Smooth muscle cell (in vitro differentiated cells): ENCODE measurements at regions not wholly inside any gene's neighbourhood (a gene's known extent, or its start where the extent isn't known, plus 50 kb on each side); places are given as distances from the start of the nearest gene placed in this dataset.
"Not testable (repeated sequence)": the region's sequence is repeated elsewhere in the genome, so short reads cannot be mapped to it uniquely, and the experiment has no call there.

Experiments used
- DNase-seq: peaks from one replicate; lab custom pipeline; 2025; ENCODE audit not compliant: unreplicated experiment; lab: John Stamatoyannopoulos, UW
- H2AFZ ChIP-seq: fragments of 200-600 bp; sonication (generic); 2 replicates; pipeline ENCODE4 v1.6.0; 2016; ENCODE audit warnings: antibody characterized with exemption, low read depth, mild to moderate bottlenecking
- H3F3A ChIP-seq: fragments of 200-600 bp; sonication (generic); 2 replicates; pipeline ENCODE4 v1.6.0; 2017; ENCODE audit warnings: antibody characterized with exemption, low read depth
- H3K27ac ChIP-seq: fragments of 200-600 bp; sonication (generic); 2 replicates; pipeline ENCODE4 v1.5.1; 2016; ENCODE audit warnings: low read depth, mild to moderate bottlenecking
- H3K27me3 ChIP-seq: fragments of 200-600 bp; sonication (generic); 2 replicates; pipeline ENCODE4 v1.6.1; 2016; ENCODE audit warnings: low read depth, mild to moderate bottlenecking
- H3K36me3 ChIP-seq: fragments of 200-600 bp; sonication (generic); 2 replicates; pipeline ENCODE4 v1.5.1; 2016; ENCODE audit warnings: low read depth
- H3K4me1 ChIP-seq: fragments of 200-600 bp; sonication (generic); 2 replicates; pipeline ENCODE4 v1.5.1; 2016; ENCODE audit warnings: low read depth
- H3K4me2 ChIP-seq: fragments of 200-600 bp; sonication (generic); 2 replicates; pipeline ENCODE4 v1.6.0; 2016; ENCODE audit warnings: mild to moderate bottlenecking
- H3K4me3 ChIP-seq: fragments of 200-600 bp; sonication (generic); 2 replicates; pipeline ENCODE4 v1.5.1; 2016; ENCODE audit warnings: mild to moderate bottlenecking
- H3K79me2 ChIP-seq: fragments of 200-600 bp; sonication (generic); 2 replicates; pipeline ENCODE4 v1.6.0; 2016; ENCODE audit warnings: low read depth, mild to moderate bottlenecking
- H3K9ac ChIP-seq: fragments of 200-600 bp; sonication (generic); 2 replicates; pipeline ENCODE4 v1.6.0; 2016; ENCODE audit warnings: low read depth
- H3K9me3 ChIP-seq: fragments of 200-600 bp; sonication (generic); replicated peaks from 2 replicates; pipeline ENCODE4 v1.5.1; 2016; ENCODE audit warnings: low read depth
- H4K20me1 ChIP-seq: fragments of 200-600 bp; sonication (generic); 2 replicates; pipeline ENCODE4 v1.6.0; 2016; ENCODE audit warnings: low read depth
- CTCF ChIP-seq: fragments of 200-600 bp; sonication (generic); IDR thresholded peaks from 2 replicates; pipeline ENCODE4 v1.5.1; 2017; ENCODE audit warnings: borderline replicate concordance, mild to moderate bottlenecking, antibody characterized with exemption; ENCODE audit not compliant: insufficient read depth, poor library complexity, severe bottlenecking
- WGBS: methylation state at CpG from one replicate; pipeline ENCODE4 v1.1.7; 2016; ENCODE audit warnings: low lambda C conversion rate; 5-methylcytosine and 5-hydroxymethylcytosine counted together

- no peak overlapping the region for H3K9ac ChIP-seq
- no peak for TF ChIP-seq CTCF
- no peak for DNase-seq
- H2AFZ ChIP-seq = no peak overlapping the region
- no peaks in the 10 kb centered on the region for H3K27me3 ChIP-seq
- no peak overlapping the region for H3K4me2 ChIP-seq
- H3K27ac ChIP-seq = no peak overlapping the region
- WGBS = 93% methylated on average over 3 of the region's 3 CpGs
- H3K4me3 ChIP-seq = no peak overlapping the region
- H4K20me1 ChIP-seq = no peaks in the 10 kb centered on the region
- peaks cover 24% of the 10 kb centered on the region for H3K4me1 ChIP-seq
- H3K36me3 ChIP-seq = no peaks in the 10 kb centered on the region
- peaks cover 17% of the 10 kb centered on the region for H3K79me2 ChIP-seq
- no peaks in the 10 kb centered on the region for H3F3A ChIP-seq
- H3K9me3 ChIP-seq = no peaks in the 10 kb centered on the region
Measured at GRCh38 chr7:131038153-131038552, 289.5 kb upstream of the MKLN1 start.

- peak overlapping the region; percentile 28 for H3K9ac ChIP-seq
- no peak for DNase-seq
Measured at GRCh38 chr7:131039355-131039762, 288.3 kb upstream of the MKLN1 start.

GRCh38 chr7:131039836-131040235 lies 287.8 kb upstream of the MKLN1 start:
- Histone ChIP-seq H2AFZ (no peak overlapping the region), H3K36me3 (no peaks in the 10 kb centered on the region), H3K4me1 (peaks cover 24% of the 10 kb centered on the region), H3K4me2 (peak overlapping the region; percentile 62), H3K4me3 (no peak overlapping the region), H3K27me3 (no peaks in the 10 kb centered on the region), H3K79me2 (peaks cover 14% of the 10 kb centered on the region), H4K20me1 (no peaks in the 10 kb centered on the region), H3F3A (no peaks in the 10 kb centered on the region), H3K9me3 (no peaks in the 10 kb centered on the region), H3K27ac (peak overlapping the region; percentile 14), H3K9ac (peak overlapping the region; percentile 28)
- no peak for TF ChIP-seq CTCF
- 89% methylated on average over 3 of the region's 3 CpGs for WGBS
- no peak for DNase-seq

More at GRCh38 chr7:131039355-131039762, 288.3 kb upstream of the MKLN1 start:
- no peak for TF ChIP-seq CTCF
- Histone ChIP-seq H2AFZ (no peak overlapping the region), H3K27me3 (no peaks in the 10 kb centered on the region), H3F3A (no peaks in the 10 kb centered on the region), H3K4me1 (peaks cover 24% of the 10 kb centered on the region), H3K4me2 (peak overlapping the region; percentile 62), H3K4me3 (no peak overlapping the region), H4K20me1 (no peaks in the 10 kb centered on the region), H3K27ac (peak overlapping the region; percentile 14), H3K79me2 (peaks cover 17% of the 10 kb centered on the region), H3K9me3 (no peaks in the 10 kb centered on the region), H3K36me3 (no peaks in the 10 kb centered on the region)
- 39% methylated on average over 2 of the region's 2 CpGs for WGBS

- H2AFZ ChIP-seq = no peak overlapping the region
- H3F3A ChIP-seq = no peaks in the 10 kb centered on the region
- no peaks in the 10 kb centered on the region for H4K20me1 ChIP-seq
- peaks cover 24% of the 10 kb centered on the region for H3K4me1 ChIP-seq
- no peak overlapping the region for H3K4me3 ChIP-seq
- H3K9ac ChIP-seq = no peak overlapping the region
- DNase-seq = no peak
- H3K9me3 ChIP-seq = no peaks in the 10 kb centered on the region
- 9% methylated on average over 6 of the region's 6 CpGs for WGBS
- peak; percentile 94 for TF ChIP-seq CTCF
- no peak overlapping the region for H3K27ac ChIP-seq
- no peaks in the 10 kb centered on the region for H3K27me3 ChIP-seq
- H3K79me2 ChIP-seq = peaks cover 11% of the 10 kb centered on the region
- peaks cover 4% of the 10 kb centered on the region for H3K36me3 ChIP-seq
- H3K4me2 ChIP-seq = peak overlapping the region; percentile 62
Measured at GRCh38 chr7:131040467-131040932, 287.2 kb upstream of the MKLN1 start.

- not testable (repeated sequence) for DNase-seq, H3K27me3 ChIP-seq, H3K4me2 ChIP-seq, H3K9me3 ChIP-seq, H3K36me3 ChIP-seq, H2AFZ ChIP-seq, H3K27ac ChIP-seq, H3K4me3 ChIP-seq, H3K9ac ChIP-seq, H4K20me1 ChIP-seq, H3F3A ChIP-seq
- WGBS = 95% methylated on average over 17 of the region's 17 CpGs
- peaks cover 24% of the 10 kb centered on the region for H3K4me1 ChIP-seq
- peaks cover 11% of the 10 kb centered on the region for H3K79me2 ChIP-seq
Measured at GRCh38 chr7:131041012-131041695, 286.5 kb upstream of the MKLN1 start.
